ENCODE measurements at regions not wholly inside any gene's neighbourhood (a gene's known extent, or its start where the extent isn't known, plus 50 kb on each side); places are given as distances from the start of the nearest gene placed in this dataset.

DNA sequence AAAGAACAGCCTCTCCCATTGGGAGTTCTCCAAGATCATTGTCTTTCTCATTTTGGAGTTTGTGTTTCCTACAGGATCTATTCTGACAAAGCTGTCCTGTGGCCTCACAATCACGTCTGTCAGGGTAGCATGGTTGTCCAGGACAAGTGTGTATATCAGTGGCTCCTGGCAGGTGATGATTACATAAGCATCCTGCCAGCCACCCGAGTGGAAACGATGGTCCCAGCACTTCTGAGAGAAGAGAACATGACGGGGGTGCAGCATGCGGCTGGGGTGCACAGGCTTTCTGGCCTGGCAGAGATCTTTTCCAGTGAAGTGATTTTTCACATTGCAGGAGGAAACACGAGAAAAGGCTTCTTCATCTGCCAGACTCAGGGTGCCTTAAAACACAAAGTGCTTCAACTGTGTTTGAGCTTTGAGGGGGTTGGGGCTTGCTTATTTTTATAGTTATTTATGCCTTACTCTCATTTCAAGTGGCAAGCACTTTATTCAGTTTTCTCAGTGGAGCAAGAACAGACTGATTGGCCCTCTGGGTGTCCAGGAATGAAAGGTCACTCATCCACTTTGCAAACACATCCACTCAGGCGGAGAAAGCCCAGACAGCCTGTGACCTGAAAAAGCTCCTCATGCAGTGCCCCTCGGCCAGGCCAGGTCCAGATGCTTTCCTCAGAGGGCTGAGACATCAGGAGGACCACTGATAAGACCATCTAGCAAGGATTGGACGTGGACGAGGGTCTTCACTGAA lies 186.0 kb downstream of the DUSP10 start:
- Histone ChIP-seq H2AFZ (ENCODE audit: low read depth, low read length) (no peak overlapping the region), H4K20me1 (replicated peaks; ENCODE audit: control insufficient read depth, extremely low read depth, insufficient read depth, low read length) (no peaks in the 10 kb centered on the region), H3K36me3 (ENCODE audit: control insufficient read depth in 2 of 2, extremely low read depth in 1 of 2, insufficient read depth in 2 of 2, low read length in 2 of 2) (no peaks in the 10 kb centered on the region), H3K79me2 (ENCODE audit: control insufficient read depth, insufficient read depth, low read length) (no peaks in the 10 kb centered on the region), H3K4me3 (replicated peaks in 1 of 3; ENCODE audit: insufficient read depth in 1 of 3, low read depth in 1 of 3, low read length in 3 of 3) (no peak overlapping the region), H3K9me1 (replicated peaks; ENCODE audit: control insufficient read depth, extremely low read depth, insufficient read depth, low read length) (no peaks in the 10 kb centered on the region), H3K27me3 (ENCODE audit: control insufficient read depth in 2 of 2, insufficient read depth in 2 of 2, low read length in 2 of 2) (no peaks in the 10 kb centered on the region), H3K9ac (replicated peaks; ENCODE audit: extremely low read depth, insufficient read depth, low read length) (no peak overlapping the region), H3K4me1 (ENCODE audit: control insufficient read depth, extremely low read depth, insufficient read depth, low read length) (no peaks in the 10 kb centered on the region), H3K9me3 (replicated peaks; ENCODE audit: control insufficient read depth, insufficient read depth, low read length) (no peaks in the 10 kb centered on the region), H3K4me2 (ENCODE audit: insufficient read depth, low read length) (no peak overlapping the region), H3K27ac (ENCODE audit: insufficient read depth, low read depth, low read length) (no peak overlapping the region)
- DNase-seq (ENCODE audit: low read depth, low spot score) (no peak), FAIRE-seq (no peak)
- no peak for TF ChIP-seq JUN (IDR thresholded peaks at IDR 0.05; ENCODE audit: borderline replicate concordance, insufficient read depth, insufficient read length, low read depth)
- no peak for TF ChIP-seq POLR2AphosphoS5 (IDR thresholded peaks at IDR 0.05; ENCODE audit: insufficient read depth, low read depth, low read length)
- no peak for TF ChIP-seq EZH2 (IDR thresholded peaks at IDR 0.05; ENCODE audit: borderline replicate concordance, low read depth, low read length, severe bottlenecking)
- TF ChIP-seq MYC (IDR thresholded peaks at IDR 0.05; ENCODE audit: low read depth, low read length), result no peak
- no peak for TF ChIP-seq GATA2 (IDR thresholded peaks at IDR 0.05; ENCODE audit: insufficient read depth, insufficient read length, low read depth, low read length)
- TF ChIP-seq, protein P1, sequence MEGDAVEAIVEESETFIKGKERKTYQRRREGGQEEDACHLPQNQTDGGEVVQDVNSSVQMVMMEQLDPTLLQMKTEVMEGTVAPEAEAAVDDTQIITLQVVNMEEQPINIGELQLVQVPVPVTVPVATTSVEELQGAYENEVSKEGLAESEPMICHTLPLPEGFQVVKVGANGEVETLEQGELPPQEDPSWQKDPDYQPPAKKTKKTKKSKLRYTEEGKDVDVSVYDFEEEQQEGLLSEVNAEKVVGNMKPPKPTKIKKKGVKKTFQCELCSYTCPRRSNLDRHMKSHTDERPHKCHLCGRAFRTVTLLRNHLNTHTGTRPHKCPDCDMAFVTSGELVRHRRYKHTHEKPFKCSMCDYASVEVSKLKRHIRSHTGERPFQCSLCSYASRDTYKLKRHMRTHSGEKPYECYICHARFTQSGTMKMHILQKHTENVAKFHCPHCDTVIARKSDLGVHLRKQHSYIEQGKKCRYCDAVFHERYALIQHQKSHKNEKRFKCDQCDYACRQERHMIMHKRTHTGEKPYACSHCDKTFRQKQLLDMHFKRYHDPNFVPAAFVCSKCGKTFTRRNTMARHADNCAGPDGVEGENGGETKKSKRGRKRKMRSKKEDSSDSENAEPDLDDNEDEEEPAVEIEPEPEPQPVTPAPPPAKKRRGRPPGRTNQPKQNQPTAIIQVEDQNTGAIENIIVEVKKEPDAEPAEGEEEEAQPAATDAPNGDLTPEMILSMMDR (IDR thresholded peaks at IDR 0.05; ENCODE audit: extremely low read depth in 1 of 2, insufficient read depth in 1 of 2, low read depth in 1 of 2, low read length in 2 of 2), result no peak
- no peak for TF ChIP-seq MAX (IDR thresholded peaks at IDR 0.05; ENCODE audit: insufficient read depth, insufficient read length)
- no peak for TF ChIP-seq FOS (IDR thresholded peaks at IDR 0.05; ENCODE audit: borderline replicate concordance, insufficient read depth, low read length)
- no peak for TF ChIP-seq POLR2A (IDR thresholded peaks at IDR 0.05; ENCODE audit: low read depth, low read length)
- ChIA-PET CTCF (interaction anchor here (0.9 kb wide), 1 partner anchor 11 kb away, joined by 3 read pairs; no protein-coding TSS in a partner anchor), POLR2A (no interaction called here)
- BruUV-seq (replicated peaks), result no TSS peak
- dilution Hi-C loops (cut with MboI; ENCODE audit: extremely low pct_ligation_motif_present, low sequenced_read_pairs), result no loop called here
- intact Hi-C loops (cut with micrococcal nuclease), result no loop called here
